ENCODE measurements at regions not wholly inside any gene's neighbourhood (a gene's known extent, or its start where the extent isn't known, plus 50 kb on each side); places are given as distances from the start of the nearest gene placed in this dataset.

DNA sequence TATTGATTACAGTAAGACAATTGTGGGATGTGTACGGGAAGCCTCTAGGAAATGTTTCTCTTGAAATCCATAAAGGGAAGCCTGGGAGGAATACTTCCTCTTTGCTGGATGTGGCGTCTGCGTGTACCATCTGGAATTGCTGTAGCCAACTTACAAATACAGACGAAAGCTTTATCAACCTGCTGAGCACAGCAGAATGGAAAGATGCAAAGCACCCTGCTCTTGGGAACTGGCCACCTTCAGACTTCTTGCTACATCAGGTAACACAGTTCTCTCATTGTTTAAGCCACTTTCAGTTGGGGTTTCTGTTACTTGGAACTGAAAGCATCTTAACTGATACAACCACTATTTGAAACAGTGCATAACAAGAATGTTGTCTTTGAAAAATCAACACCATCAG lies 213.8 kb downstream of the HRH4 start:
- no peak for DNase-seq (ENCODE audit: low read depth)

DNA sequence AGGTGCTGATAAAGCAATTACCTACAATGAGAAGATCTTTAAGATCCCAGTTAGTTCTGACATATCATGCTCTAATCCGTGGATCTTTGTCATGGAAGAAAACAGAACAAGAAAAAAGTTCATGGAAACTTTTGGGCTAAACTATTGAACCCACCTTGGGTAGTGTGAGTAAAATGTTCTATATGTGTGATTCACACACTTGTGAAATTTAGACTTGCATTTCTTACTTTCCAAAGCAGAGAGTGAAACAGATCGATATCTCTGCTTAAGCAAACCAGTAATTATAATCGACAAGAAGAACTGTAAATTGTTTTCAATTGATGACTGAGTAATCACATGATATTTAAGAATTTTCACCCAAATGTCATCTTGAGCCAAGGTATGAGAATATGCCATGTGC lies 214.2 kb downstream of the HRH4 start:
- no peak for DNase-seq (ENCODE audit: low read depth)
- TF ChIP-seq, protein P1, sequence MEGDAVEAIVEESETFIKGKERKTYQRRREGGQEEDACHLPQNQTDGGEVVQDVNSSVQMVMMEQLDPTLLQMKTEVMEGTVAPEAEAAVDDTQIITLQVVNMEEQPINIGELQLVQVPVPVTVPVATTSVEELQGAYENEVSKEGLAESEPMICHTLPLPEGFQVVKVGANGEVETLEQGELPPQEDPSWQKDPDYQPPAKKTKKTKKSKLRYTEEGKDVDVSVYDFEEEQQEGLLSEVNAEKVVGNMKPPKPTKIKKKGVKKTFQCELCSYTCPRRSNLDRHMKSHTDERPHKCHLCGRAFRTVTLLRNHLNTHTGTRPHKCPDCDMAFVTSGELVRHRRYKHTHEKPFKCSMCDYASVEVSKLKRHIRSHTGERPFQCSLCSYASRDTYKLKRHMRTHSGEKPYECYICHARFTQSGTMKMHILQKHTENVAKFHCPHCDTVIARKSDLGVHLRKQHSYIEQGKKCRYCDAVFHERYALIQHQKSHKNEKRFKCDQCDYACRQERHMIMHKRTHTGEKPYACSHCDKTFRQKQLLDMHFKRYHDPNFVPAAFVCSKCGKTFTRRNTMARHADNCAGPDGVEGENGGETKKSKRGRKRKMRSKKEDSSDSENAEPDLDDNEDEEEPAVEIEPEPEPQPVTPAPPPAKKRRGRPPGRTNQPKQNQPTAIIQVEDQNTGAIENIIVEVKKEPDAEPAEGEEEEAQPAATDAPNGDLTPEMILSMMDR (conservative IDR thresholded peaks at IDR 0.05; ENCODE audit: control insufficient read depth, insufficient read depth, low read depth, low read length), result no peak
- H3K4me3 ChIP-seq (ENCODE audit: control insufficient read depth, low read depth, low read length), result no peak overlapping the region

More for the DNA sequence above, 213.8 kb downstream of the HRH4 start:
- TF ChIP-seq, protein P1 (conservative IDR thresholded peaks at IDR 0.05; ENCODE audit: control insufficient read depth, insufficient read depth, low read depth, low read length), result no peak
- no peak overlapping the region for H3K4me3 ChIP-seq (ENCODE audit: control insufficient read depth, low read depth, low read length)

DNA sequence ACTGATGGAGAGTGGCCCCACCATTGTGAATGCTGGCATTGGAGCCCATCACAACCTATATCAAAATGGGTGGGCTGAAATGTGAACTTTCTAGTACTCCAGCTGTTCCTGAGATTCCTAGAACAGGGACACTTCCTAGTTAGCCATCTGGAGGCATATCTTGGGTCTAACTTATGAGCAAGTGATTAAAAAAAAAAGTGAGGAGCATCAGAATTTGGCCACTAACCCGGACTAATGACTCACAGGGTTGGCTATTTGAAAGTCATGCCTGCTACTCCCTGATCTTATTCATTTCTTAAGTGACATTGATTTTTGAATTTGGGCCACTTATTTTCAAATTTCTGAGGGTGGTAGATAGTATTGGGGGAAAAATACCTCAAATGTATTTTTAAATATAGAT lies 216.6 kb downstream of the HRH4 start:
- TF ChIP-seq, protein P1 (conservative IDR thresholded peaks at IDR 0.05; ENCODE audit: control insufficient read depth, insufficient read depth, low read depth, low read length), result no peak
- H3K4me3 ChIP-seq (ENCODE audit: control insufficient read depth, low read depth, low read length), result no peak overlapping the region
- DNase-seq (ENCODE audit: low read depth), result peak; percentile 67

DNA sequence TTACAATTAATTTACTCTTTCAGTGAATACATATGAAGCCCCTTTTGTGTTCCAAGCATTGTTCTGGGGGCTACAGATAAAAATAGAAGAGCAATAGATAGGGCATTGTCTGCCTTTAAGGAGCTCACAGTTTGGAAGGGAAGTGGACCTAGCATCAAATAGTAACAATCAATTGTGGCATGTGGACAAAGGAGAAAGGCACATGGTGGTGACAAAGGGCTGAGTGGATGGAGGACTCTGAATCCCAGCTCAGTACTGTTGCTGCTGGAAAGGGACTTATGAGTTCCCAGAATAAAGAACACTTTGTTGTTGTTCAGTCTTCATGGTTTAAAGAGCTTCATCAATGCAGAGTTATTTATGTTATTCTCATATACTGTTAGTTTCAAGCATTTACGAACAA lies 217.7 kb downstream of the HRH4 start:
- TF ChIP-seq, protein P1 (conservative IDR thresholded peaks at IDR 0.05; ENCODE audit: control insufficient read depth, insufficient read depth, low read depth, low read length), result no peak
- no peak for DNase-seq (ENCODE audit: low read depth)
- no peak overlapping the region for H3K4me3 ChIP-seq (ENCODE audit: control insufficient read depth, low read depth, low read length)

DNA sequence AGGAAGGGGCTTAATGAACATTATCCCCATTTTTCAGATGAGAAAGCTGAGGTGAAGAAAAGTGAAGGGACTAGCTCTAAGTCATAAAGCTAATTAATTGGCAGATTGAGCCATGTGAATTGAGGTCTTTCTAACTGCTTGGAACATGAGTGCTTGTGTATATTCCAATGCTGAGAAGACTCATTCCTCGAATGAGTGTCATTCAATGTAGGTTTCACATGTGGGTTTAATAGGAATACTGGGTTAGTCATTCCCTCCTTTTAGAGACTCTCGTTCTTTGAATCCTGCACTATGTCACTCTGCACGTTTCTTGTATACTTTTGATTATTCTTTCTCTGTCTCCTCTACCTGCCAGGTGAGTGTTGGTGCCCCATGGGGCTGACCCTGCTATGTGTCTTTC lies 218.2 kb downstream of the HRH4 start:
- DNase-seq (ENCODE audit: low read depth), result peak; percentile 38
- no peak overlapping the region for H3K4me3 ChIP-seq (ENCODE audit: control insufficient read depth, low read depth, low read length)
- TF ChIP-seq, protein P1 (conservative IDR thresholded peaks at IDR 0.05; ENCODE audit: control insufficient read depth, insufficient read depth, low read depth, low read length), result no peak

DNA sequence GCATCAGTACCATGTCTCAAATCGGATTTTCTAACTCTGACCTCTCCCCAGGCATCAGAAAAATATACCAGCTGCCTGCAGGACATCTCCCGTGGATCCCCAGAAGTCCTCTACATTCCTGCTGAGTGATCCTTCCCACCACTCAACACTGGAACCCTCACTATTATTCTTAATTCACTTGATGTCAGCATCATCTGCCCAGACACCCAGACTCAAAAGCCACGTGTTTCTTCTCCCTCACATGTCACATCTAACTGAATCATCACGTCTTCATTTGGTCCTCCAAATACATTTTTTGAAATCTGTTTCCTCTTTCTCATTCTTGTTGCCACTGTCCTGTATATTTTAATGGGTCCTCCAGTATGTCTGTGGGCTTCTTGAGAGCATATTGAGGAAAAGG lies 218.6 kb downstream of the HRH4 start:
- TF ChIP-seq, protein P1 (conservative IDR thresholded peaks at IDR 0.05; ENCODE audit: control insufficient read depth, insufficient read depth, low read depth, low read length), result no peak
- no peak for DNase-seq (ENCODE audit: low read depth)
- H3K4me3 ChIP-seq (ENCODE audit: control insufficient read depth, low read depth, low read length), result no peak overlapping the region

DNA sequence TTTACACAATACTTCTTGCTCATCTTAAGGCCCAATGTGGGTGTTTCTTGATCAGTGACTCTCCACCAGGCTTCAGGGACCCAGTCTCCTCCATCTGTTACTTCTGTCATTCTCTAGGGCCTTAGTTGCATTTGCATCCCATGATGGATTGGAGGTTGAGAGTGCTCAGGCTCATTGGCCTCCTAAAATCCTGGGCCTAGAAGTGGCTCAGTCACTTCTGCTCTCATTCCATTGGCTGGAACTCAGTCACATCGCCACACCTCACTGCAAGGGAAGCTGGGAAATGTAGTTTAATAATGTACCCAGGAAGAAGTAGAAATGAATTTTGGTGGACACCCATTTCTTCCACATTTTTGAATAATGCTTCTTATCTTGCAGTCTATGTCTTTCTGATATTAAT lies 223.5 kb downstream of the HRH4 start:
- H3K4me3 ChIP-seq (ENCODE audit: control insufficient read depth, low read depth, low read length), result no peak overlapping the region
- TF ChIP-seq, protein P1 (conservative IDR thresholded peaks at IDR 0.05; ENCODE audit: control insufficient read depth, insufficient read depth, low read depth, low read length), result no peak
- DNase-seq (ENCODE audit: low read depth), result peak; percentile 10

All from fibroblast of mammary gland (primary cell).